HG02763 (cell line): ENCODE measurements at regions not wholly inside any gene's neighbourhood (a gene's known extent, or its start where the extent isn't known, plus 50 kb on each side); places are given as distances from the start of the nearest gene placed in this dataset.
"Not testable (repeated sequence)": the region's sequence is repeated elsewhere in the genome, so short reads cannot be mapped to it uniquely, and the experiment has no call there.

Experiments used
- ATAC-seq: cut with Tn5 transposase; IDR thresholded peaks from one replicate; pipeline ENCODE4 v1.9.1; 2021; ENCODE audit warnings: mild to moderate bottlenecking, moderate library complexity; ENCODE audit not compliant: unreplicated experiment

DNA sequence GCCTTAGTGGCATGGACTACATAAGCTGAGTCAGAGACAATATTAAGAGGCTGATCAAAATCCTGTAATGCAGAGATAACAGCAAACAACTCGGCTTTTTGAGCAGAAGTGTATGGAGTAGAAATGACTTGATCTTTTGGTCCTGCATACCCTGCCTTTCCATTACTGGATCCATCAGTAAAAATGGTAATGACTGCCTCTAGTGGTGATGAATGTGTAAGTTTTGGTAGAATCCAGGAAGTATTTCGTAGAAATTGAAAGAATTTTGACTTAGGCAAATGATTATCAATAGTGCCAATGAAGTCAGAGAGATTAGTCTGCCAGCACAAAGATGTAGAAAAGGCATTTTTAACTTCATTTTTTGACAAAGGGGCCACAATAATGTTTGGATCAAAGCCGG, 146.4 kb upstream of the API5 start:
- ATAC-seq = not testable (repeated sequence)

GRCh38 chr11:43168241-43168640, 143.6 kb upstream of the API5 start:
- ATAC-seq = not testable (repeated sequence)

GRCh38 chr11:43172477-43172876, 139.3 kb upstream of the API5 start:
- no peak for ATAC-seq

DNA sequence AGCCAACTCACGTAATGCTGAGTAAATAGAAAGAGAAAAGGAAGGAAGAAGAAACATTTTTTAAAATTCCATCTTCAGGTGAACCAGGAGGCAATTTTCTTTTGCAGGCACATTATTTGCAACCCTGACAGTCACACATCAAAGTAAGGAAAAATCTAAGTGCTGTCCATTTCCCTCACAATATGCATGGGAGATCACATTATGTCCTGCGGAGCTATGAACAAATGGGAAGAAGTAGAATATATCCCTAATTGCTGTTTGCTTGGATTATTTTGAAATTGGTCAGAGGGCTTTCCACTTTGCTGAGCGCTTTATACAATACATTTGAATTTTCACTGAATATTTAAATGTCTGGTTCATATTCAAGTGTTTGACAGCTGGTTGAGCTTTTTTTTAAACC, 133.8 kb upstream of the API5 start:
- no peak for ATAC-seq

DNA sequence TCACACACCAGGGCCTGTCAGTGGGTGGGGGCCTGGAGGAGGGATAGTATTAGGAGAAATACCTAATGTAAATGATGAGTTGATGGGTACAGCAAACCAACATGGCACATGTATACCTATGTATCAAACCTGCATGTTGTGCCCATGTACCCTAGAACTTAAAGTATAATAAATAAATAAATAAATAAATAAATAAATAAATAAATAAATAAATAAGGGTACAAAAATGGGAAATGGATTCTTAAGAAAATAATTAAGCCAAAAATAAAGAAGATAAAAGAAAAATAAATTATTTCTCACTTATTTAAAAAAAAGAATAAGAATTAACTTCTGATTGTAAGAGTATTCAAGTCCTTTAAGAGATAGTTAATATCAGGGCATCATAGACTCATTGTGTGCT, 117.3 kb upstream of the API5 start:
- ATAC-seq = not testable (repeated sequence)

DNA sequence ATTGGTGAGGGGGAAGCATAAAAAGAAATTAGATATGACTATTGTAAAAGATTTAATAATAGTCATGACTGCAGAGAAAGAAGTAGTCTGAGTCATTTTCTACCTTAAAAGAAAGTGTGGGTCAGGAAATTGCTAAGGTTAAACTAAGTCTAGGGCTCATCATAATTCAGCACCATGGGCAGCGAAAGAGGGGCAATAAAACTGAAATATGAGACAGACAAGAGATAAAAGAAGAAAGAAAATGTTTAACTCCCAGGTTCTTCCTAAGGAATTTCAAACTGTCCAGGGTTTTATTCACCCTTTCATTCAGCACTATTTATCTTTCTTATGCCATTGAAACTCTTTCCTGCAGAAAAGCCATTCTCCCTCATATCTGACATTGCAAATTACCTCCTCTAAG, 114.4 kb upstream of the API5 start:
- ATAC-seq = no peak

- ATAC-seq = no peak
Observed at GRCh38 chr11:43200031-43200430, 111.8 kb upstream of the API5 start.

- no peak for ATAC-seq
Observed at GRCh38 chr11:43212279-43212678, 99.5 kb upstream of the API5 start.

- ATAC-seq = no peak
Observed at GRCh38 chr11:43214471-43214870, 97.3 kb upstream of the API5 start.

- ATAC-seq = no peak
Observed at GRCh38 chr11:43217849-43218248, 93.9 kb upstream of the API5 start.

- ATAC-seq = no peak
Observed at GRCh38 chr11:43222215-43222614, 89.6 kb upstream of the API5 start.

DNA sequence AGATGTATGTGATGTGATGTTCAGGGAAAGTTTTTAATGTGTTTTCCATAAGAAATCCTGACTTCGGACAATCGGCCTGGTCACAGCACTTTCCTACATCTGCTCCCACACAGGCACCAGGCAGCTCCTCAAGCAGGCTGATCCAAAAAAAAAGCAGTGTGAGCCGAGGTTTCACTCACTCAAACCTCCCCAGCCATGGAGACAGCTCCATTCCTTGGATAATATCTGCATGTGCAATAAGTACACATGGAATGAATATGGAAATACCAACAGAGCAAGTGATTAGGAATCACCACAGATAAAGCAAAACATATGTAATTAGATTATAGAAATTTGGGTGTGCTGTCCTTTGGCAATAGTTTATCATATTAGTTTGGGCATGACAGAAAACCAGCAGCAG, 88.8 kb upstream of the API5 start:
- no peak for ATAC-seq

DNA sequence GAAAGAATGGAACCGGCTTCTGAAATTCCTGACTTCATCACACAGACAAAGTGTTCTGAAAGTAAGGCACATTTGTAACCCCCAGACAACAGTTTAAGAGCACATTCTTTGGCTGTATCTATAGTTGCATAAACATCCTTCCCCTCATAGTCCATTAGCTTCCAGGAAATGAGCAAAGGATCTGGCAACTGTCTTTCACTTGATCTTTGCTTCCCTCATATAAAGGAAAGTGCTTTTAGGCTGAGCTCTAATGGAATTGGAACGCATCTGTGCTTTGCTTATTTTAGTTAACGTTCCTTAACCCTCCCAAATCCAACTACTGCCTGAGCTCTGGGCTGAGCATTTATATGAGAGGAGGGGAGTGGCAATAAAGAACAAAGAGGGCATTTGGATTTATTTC, 76.9 kb upstream of the API5 start:
- no peak for ATAC-seq

DNA sequence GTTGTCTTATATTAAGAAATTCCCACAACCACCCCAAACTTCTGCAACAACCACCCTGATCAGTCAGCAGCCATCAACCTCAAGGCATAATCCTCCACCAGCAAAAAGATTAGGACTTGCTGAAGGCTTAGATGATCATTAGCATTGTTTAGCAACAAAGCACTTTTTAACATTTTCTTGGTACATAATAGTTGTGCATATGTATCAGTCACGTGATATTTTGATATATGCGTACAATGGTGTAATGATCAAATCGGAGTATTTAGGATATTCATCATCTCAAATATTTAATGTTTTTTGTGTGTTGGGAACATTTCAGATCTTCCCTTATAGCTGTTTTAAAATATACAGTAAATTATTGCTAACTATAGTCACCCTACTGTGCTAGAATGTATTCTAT, 73.5 kb upstream of the API5 start:
- ATAC-seq = no peak

DNA sequence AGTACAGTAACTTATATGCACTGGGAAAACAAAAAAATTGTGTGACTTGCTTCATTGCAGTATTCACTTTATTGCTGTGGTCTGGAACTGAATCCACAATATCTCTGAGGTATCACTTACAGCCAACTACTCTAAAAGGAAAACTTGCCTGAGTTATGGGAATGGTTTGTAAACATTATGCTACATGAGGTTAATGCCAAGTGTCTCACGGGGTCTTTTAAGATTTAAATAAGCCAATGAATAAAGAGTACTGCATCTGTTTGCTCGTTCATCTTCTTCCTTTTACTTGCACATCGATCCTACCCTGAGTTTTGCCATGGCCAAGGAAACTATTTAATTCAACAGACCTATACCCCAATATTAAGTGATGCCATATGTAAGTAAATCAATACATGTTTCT, 72.0 kb upstream of the API5 start:
- ATAC-seq = no peak

DNA sequence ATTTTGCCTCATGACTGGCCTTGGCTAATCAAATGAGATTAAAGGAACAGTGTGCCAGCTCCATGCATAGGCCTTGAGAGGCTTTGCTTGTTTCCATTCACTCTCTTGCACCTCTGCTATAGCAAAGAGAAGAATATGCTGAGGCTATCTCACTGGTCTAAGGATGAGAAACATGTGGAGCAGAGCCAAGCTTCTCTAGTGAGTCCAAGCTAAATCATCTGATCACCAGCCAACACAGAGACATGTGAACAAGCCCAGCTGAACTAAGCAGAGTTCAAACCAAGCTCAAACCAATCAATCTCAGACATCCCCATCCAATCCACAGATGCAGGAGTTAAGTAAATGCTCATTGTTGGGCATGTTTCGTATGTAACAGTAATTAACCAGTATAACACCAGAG, 69.4 kb upstream of the API5 start:
- no peak for ATAC-seq

DNA sequence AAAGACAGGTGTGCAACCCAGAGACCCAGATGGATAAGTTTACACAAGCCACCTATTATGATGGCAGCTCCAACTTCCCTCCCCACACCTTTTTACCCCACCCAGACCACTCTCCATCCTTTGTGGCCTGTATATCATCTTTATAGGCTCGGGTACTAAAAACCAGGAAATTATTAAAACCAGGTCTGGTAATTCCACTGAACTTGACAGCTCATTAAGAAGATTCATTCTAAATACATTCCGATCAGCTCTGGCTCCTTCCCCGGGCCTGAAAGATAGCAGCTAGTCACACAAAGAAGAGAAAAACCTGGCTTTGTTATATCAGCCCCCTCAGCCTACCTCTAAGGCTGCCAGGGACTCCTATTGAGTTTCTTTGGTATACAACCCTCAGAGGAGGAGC, 67.9 kb upstream of the API5 start:
- ATAC-seq = no peak

DNA sequence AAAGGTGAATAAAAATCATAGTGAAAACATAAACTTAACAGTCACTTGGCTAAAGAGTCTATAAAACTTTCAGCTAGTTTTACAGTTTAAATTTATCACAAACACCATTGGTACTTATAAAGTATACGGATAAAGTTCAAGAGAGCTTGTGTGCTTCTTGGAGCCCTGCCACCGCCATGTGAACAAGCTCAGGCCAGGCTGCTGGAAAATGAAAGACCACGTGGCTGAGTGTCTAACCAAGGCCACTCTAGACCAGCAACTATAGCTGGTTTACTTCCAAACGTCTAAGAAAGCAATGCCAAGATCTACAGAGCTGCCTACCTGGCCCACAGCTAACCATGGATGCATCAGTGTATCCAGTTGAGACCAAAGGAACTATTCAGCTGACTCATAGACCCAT, 66.3 kb upstream of the API5 start:
- no peak for ATAC-seq

DNA sequence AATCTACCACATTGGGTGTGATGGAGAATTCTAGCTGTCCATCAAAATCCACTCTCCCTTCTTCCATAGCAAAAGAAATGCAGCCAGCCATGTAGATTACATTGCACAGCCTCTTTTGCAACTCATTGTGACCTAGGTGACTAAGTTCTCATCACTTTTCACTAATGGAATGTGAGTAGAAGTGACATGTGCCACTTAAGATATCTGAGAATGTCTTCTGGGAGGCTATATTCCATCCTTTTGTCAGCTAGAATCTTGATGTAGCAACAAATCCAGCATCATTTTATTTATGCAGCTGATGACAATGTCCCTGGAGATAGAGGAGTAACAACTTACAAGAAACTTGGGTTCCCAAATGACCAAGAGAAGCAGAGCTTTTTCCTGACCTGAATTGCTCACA, 61.5 kb upstream of the API5 start:
- ATAC-seq = no peak

- ATAC-seq = no peak
Observed at GRCh38 chr11:43261775-43262174, 50.0 kb upstream of the API5 start.
